NB4 (cell line): ENCODE measurements at regions not wholly inside any gene's neighbourhood (a gene's known extent, or its start where the extent isn't known, plus 50 kb on each side); places are given as distances from the start of the nearest gene placed in this dataset.

ENCODE experiments used
- CTCF ChIP-seq: IDR thresholded peaks from one replicate; pipeline ENCODE4 v1.5.1; 2012; ENCODE audit warnings: low read depth, low read length
- MAX ChIP-seq: IDR thresholded peaks from 2 replicates; pipeline ENCODE4 v1.6.1; 2011; ENCODE audit warnings: low read depth, low read length
- MYC ChIP-seq: IDR thresholded peaks from 2 replicates; pipeline ENCODE4 v1.6.1; 2011; ENCODE audit warnings: low read depth, low read length
- POLR2A ChIP-seq: IDR thresholded peaks from 2 replicates; pipeline ENCODE4 v1.6.1; 2011; ENCODE audit warnings: mild to moderate bottlenecking; ENCODE audit not compliant: insufficient read length; ENCODE audit errors: extremely low read depth

GRCh38 chr2:223262946-223263345, 211.0 kb downstream of the KCNE4 start:
- TF ChIP-seq POLR2A (no peak), CTCF (no peak), MAX (no peak), MYC (no peak)
